ENCODE measurements at regions not wholly inside any gene's neighbourhood (a gene's known extent, or its start where the extent isn't known, plus 50 kb on each side); places are given as distances from the start of the nearest gene placed in this dataset.

- no peak for DNase-seq (ENCODE audit: low spot score)
Observed at GRCh38 chr12:113766131-113766878, 199.8 kb downstream of the RBM19 start.

DNA sequence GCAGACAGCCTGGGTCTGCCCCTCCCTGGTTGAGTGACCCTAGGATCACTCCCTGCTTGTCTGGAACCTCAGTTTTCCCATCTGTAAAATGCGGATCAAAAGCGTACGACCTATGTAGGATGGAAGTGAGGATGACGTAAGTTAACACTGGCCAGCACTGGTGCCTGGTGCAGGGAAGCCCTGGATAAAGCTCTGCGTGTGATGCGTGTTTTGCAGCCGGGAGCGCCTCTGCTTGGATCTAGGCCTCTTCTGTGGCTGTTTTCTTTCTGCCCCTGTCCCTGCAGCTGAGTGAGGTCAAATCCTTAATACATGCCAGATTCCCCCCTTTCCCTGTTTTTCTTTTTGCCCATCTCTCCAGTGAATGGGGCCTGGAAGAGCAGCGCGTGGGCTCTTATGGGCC is 201.5 kb downstream of the RBM19 start:
- no peak for DNase-seq (ENCODE audit: low spot score)

- DNase-seq (ENCODE audit: low spot score), result no peak
Observed at GRCh38 chr12:113762882-113763816, 203.0 kb downstream of the RBM19 start.

DNA sequence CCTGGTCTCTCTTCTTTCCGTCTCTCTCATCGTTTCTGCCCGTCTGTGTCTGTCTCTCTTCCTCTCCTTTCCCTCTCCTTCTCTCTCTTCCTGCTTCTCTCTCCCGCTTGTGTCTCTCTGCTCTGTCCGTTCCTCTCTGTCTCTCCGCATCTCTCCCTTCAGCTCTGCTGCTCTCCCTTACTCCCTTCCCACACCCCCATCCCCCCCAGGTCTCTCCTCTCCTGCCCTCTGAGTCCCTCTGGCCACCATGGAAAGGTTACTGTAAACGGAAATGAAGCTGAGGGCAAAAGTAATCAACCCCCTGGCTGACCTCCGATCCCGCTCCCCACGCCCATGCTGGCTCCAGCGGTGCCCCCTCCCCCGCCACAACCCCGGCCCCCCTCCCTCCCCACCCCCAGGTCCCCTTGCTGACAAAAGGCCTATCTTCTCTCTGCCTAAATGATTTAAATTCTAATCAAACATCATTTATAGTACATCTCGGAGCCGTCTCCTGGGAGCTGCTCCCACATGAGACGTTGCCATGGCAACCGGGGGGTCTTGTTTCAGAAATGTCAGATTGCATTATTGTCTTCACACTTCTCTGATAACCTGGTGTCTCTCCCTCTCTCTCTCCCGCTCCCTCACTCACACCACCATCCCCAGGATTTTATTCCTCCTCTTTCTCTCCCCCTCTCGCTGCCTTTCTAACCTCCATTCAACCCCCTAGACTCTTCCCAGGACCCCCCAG is 203.8 kb downstream of the RBM19 start:
- no peak for DNase-seq (ENCODE audit: low spot score)

- DNase-seq (ENCODE audit: low spot score), result no peak
Observed at GRCh38 chr12:113759135-113759534, 207.0 kb downstream of the RBM19 start.

DNA sequence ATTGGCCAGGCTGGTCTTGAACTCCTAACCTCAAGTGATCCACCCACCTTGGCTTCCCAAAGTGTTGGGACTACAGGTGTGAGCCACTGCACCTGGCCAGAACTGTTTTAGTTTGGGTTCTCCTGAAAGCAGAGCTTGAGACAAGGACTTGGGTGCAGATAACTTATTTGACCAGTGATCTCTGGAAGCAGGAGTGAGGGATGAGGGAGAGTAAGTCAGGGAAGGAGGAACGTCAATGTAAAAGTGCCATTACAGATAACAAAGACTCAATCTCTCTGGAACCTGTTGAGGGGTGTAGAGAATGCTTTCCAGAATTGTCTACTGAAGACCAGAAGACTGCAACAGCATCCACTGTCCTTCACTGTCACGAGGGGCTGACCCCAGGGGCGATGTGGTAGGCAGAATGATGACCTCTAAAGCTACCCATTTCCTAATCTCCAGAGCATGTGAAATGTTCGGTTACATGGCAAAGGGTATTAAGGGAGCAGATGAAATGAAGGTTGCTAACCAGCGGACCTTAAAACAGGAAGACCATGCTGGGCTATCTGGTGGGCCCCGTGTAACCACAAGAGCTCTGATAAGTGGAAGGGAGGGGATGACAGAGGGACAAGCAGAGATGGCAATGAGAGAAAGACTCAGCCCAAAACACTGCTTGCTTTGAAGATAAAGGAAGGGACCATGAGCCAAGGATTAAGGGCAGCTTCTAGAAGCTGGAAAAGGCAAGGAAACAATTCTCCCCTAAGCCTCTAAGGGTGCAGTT is 207.8 kb downstream of the RBM19 start:
- no peak for DNase-seq (ENCODE audit: low spot score)

- no peak for DNase-seq (ENCODE audit: low spot score)
Observed at GRCh38 chr12:113757221-113758002, 208.7 kb downstream of the RBM19 start.

- DNase-seq (ENCODE audit: low spot score), result no peak
Observed at GRCh38 chr12:113756609-113757008, 209.5 kb downstream of the RBM19 start.

DNA sequence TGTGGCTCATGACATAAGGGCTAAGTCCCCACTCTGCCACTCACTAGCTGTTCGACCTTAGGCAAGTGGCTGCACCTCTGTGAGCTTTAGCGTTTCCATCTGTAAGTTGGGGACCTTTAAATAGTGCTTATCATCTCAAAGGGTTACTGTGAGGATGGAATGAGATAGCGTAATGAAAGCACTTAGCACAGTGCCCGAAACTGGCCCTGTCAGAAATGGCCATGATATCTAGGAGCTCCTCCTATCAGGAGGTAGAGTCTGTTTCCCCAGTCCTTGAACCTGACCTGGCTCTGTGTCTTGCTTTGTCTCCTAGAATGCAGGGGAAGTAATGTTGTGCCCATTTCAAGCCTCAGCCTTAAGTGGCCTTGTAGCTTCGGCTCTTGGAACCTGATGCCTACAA is 211.0 kb downstream of the RBM19 start:
- DNase-seq (ENCODE audit: low spot score), result no peak

DNA sequence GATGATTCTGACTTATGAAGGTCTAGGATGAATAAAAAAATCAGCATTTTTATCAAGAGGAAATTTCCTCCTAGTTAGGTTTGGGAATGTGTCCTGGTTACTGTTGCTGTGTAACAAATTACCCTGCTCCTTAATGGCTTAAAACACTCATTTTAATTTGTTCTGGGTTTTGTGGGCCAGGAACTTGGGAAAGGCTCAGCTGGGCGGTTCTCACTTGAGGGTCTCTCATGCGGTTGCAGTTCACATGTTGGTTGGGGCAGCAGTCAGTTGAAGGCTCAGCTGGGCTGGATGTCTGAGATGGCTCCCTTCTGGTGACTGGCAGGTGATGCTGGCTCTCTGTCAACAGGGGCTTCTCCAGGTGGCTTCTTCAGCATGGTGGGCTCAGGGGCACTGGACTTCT is 214.6 kb downstream of the RBM19 start:
- DNase-seq (ENCODE audit: low spot score), result no peak

GRCh38 chr12:113749433-113749815 is 216.7 kb downstream of the RBM19 start:
- DNase-seq (ENCODE audit: low spot score), result no peak

DNA sequence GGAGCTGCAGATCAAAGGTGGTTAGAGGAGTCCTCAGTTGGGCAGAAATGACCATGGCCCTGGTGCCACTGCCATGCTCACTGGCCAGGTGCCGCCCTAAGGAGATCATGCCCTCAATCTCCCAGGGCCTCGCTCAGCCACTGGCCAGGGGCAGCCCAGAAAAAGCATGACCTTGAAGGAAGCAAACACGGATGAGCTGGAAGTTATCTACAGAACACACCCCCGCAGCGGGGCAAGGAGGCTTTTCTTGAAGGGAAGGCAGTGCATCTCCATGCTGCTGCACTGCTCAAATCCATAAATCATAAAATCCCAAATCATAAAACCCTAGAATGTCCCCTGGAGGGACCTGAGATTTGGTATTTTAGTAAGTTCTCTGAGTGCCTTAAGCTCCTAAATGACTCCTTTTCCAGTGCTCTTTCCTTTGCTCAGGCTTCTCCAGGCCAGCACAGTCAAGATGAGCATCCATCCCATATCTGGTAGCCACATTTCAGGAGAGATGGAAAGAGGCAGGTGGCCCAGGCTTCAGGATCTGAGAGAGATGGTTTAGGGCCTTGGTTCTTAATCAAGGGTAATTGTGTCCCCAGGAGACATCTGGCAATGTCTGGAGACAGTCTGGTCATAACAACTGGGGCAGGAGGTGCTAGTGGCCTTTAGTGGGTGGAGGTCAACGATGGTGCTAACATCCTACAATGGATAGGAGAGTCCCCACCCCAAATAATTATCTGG is 217.3 kb downstream of the RBM19 start:
- no peak for DNase-seq (ENCODE audit: low spot score)

DNA sequence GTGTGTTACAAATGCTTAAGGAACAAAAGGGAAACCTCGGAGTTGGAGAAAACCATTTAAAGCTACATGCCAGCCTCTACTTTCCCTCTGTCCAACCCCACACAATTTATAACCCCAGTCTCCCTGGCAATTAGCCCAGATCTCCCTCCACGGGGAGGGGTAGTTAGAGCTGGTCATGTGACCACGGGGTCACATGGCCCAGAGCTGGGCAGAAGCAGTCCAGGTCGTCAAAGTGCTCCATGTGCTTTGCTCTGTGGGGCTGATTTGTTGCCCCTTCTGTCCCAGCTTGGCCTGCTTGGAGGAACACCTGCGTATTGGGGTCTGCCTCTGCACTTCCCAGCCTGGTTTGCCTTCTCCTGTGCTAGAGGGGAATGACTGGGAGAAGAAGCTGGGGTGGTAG is 219.1 kb downstream of the RBM19 start:
- no peak for DNase-seq (ENCODE audit: low spot score)

DNA sequence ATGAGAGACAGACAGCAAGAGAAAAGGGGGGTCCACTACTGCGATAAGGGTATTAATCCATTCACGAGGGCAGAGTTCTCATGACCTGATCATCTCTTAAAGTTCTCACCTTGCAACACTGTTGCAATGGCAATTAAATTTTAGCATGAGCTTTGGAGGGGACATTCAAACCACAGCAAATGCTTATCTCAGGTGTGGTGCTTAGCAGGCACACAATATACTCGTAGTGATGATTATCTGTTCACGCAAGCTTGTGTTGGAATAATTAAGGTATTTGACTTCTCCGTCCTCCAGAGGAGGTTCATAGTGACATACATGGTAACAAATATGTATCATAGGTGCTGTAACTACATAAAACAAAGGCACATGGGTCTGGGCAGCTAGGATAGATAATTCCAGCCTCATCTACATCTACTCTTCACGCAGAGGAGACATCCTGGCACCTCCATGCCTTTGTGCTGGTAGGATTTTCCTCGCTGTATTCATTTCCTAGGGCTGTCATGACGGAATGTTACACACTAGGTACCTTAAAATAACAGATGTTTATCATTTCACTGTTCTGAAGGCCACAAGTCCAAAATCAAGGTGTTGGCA is 221.2 kb downstream of the RBM19 start:
- no peak for DNase-seq (ENCODE audit: low spot score)

GRCh38 chr12:113742801-113743200 is 223.3 kb downstream of the RBM19 start:
- DNase-seq (ENCODE audit: low spot score), result no peak

DNA sequence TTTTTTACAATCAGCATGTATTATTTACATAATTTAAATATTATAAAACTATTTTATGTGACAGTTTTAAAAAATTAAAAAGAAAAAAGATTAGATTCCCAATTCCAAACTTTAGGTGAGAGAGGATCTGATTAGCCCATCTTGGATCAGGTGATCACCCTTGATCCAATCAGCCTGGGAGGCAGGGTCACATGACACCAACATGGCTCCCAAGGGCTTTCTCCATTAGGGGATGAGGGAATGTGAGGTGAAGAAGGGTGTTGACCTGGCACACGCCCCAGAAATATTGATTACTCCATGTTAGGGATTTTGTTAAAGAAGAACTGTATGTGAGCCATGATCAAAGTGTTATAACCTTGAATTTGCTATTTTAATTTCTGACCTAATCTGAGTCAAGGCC is 225.4 kb downstream of the RBM19 start:
- DNase-seq (ENCODE audit: low spot score), result no peak

- no peak for DNase-seq (ENCODE audit: low spot score)
Observed at GRCh38 chr12:113735131-113735530, 231.0 kb downstream of the RBM19 start.

DNA sequence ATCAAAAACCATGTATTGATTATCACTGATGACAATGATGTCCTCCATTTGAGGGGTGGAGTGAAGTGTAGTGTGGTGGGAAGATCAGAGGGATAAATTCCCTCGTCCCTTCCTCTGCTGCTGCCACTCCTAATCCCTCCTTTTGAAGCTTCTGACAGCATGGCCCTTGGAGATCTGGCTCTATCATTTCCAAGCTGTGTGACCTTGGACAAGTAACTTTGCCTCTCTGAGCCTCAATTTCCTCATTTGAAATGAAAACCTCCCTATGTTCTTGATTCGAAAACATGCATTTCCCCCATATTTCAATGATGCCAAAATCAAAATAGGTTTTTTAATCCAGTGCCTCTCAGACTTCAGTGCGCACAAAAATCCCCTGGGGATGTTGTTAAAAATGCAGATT is 231.6 kb downstream of the RBM19 start:
- DNase-seq (ENCODE audit: low spot score), result no peak

DNA sequence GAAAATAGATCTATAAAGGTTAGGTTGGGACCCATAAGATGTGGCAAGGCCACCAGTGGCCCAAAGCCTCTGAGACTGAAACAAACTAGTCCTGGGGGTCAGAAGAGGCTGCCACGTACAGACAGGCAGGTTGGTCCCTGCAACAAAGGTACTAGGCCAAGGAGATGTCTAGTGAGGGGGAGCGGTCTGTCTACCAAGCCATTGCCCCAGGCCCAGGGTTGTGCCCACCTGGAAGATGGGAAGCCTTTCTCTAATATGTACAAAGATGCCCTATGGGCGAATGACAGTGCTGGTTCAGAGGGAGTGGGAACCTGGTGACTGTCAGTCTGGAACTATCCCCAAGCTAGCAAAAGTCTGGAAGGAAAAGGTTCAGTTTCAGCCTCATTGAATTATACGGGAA is 233.2 kb downstream of the RBM19 start:
- no peak for DNase-seq (ENCODE audit: low spot score)

- DNase-seq (ENCODE audit: low spot score), result no peak
Observed at GRCh38 chr12:113727651-113728061, 238.5 kb downstream of the RBM19 start.
